NCI-H187 treated with DMSO at 0.1 percent for 48 hours (cell line): ENCODE measurements at regions not wholly inside any gene's neighbourhood (a gene's known extent, or its start where the extent isn't known, plus 50 kb on each side); places are given as distances from the start of the nearest gene placed in this dataset.
"Not testable (repeated sequence)": the region's sequence is repeated elsewhere in the genome, so short reads cannot be mapped to it uniquely, and the experiment has no call there.

Source experiments
- DNase-seq: peaks from one replicate; lab custom pipeline; 2025; lab: John Stamatoyannopoulos, UW

DNA sequence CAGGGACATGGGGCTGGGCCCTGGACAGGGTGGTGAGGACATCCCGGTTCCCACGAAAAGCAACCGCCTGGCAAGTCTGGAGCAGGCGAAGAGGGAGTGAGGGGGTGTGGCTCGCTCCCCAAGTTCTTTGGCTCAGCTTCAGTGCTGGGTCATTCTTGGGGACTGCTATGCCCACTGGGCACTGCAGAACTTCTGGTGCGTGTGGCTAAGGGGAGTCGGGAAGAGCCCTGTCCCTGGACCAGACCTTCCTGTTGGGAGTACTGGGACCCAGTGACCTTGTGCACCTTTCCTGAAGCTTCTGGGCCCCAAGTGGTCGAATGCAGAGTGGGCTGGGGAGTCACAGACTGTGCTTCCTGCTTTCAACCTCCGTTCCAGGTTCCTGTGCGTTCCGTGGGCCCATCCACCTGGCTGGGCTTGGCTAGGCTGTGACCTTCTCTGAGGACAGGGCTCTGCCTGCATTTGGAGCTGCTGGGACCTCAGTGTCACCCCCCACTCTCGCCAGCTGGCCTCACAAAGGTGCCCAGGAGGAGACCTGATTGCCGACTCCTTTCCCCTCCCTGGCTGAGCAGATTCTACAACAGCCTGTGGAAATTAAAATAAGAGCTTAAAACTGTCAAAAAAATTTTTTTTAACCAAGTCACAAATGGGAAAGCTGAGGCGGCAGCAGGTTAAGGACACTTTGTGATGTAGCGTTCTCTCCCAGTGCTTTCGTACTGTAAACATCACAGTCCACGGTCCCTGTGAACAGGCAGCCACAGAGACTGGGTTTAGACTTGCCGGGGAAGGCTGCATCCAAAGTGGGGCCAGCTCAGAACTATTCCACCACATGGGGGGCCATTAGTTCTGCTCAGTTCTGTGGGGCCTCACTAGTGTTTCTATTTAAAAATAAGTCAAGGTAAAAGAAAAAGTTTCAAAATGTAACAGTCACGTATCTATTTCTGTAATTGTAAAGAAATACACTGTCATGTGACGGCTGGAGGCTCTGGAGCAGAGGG is 63.8 kb upstream of the WNT7B start:
- no peak for DNase-seq

DNA sequence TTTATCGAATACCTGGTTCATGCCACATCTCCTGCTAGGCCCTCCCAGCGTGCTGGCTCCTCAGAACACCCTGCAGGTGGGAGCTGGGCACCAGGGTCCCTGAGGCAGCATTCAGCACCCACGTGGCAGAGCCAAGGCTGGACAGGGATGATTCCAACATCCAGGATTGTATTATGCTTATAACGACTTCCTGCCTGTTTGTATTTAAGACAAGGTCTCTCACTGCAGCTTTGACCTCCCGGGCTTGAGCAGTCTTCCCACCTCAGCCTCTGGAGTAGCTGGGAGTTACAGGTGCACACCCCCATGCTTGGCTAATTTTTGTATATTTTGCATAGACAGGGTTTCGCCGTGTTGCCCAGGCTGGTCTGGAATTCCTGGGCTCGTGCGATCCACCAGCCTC is 64.7 kb upstream of the WNT7B start:
- no peak for DNase-seq

DNA sequence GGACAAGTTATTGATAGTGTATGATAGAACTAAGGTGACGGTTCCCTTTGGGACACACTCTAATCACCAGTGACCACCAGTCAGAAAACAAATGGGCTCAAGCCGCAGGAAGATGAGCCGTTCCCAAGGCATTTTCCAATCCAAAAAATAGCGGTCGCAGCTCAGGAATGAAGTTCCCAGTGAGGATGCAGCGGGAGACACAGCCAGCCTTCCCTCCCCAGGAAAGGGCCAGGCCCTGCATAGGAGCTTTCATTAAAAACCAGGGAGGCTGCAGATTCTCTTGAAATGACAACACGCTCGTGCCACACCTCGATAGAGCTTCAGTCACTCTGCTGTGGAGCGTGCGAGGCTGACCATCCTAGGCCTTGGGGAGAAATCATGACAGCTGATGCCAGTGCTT is 65.8 kb upstream of the WNT7B start:
- no peak for DNase-seq

DNA sequence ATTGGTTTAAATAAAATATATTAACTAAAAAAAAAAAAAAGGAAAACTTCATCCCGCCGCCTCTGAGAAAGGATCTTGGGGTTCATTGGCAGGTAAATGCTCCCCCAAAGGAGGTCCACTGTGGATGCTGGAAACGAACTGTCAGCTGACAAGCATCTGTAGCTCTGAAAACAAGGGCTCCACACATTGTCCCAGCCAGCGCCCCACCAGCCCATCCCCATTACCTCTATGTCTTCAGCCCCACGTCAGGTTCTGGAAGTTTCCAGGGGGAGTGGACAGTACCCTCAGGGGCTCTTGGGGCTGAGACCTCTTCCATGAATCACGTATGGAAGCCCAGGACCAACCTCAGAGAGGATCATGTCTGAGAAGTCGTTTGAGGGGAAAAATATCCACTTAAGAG is 66.4 kb upstream of the WNT7B start:
- no peak for DNase-seq

DNA sequence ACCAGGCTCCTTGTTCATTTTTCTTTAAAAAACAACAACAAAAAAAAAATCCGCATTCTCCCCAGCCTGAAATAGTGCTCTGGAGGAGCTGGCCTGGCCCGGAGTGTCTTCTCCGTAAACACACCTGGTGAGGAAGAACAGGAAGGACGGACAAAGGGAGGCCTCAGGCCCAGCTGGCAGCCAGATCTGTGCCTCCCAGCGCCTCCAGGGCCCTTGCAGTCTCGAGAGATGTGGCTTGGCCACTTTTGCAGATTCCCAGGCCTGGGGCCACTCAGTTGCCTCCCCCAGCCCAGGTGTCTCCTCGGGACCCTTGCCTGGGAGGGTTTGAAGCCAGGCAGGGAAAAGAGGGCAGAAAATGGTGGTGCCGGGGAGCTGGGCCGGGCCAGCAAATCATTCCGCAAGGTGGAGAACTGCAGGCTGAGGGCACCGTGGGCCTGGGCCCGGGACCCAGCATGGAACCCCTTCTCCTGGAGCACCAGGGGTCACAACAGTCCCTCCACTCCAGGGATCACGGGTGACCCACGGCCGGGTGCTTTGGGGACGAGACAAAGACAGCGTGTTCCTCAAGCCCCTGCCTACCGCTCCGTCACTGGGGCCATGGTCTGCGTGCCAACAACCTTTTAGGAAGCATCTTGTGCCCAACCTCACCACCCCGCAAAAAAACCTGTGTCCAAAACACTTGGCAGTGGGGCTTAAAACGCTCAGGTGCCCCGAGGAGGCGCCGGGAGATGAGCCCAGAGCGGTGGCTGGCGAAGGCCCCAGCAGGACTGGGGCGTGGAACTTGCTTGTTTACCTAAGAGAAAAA is 67.1 kb upstream of the WNT7B start:
- DNase-seq: no peak

DNA sequence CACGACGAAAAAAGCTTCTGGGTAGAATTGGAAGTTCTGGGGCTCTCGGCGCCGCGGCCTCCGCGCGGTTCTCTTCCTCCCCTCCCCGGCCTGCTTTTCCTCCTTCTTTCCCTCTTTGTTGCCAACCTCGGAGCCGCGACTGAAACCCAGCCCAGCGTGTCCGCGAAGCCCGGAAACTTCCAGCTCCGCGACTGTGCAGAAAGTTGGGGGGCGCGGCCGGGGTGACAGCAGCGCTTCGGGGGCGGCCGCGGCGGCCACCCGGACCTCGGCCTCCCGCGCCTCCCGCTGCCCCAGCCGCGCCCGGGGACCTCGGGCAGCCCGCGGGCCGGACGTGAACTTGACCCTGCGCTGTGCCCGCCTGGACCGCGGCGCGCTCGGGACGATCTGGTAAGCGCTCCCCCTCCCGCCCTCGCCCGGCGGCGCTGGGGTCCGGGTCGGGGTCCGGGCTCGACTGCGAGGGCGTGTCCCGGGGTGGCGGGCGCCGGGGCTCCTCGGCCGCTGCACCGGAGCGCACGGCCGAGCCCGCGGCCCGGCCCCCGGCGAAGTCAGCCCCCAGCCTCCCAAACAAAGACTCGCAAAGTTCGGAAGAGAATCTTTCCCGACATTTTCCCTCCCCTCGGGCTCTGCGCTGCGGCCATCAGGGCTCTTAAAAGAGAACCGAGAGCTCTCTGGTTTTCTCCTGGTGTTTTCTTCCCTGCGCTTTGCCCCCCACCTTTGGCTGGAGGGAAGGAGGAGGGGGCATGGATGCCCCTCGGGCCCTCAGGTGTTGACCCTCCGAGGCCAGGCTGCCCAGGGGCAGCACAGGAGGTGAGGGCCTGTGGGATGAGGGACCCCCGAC is 67.9 kb upstream of the WNT7B start:
- no peak for DNase-seq

DNA sequence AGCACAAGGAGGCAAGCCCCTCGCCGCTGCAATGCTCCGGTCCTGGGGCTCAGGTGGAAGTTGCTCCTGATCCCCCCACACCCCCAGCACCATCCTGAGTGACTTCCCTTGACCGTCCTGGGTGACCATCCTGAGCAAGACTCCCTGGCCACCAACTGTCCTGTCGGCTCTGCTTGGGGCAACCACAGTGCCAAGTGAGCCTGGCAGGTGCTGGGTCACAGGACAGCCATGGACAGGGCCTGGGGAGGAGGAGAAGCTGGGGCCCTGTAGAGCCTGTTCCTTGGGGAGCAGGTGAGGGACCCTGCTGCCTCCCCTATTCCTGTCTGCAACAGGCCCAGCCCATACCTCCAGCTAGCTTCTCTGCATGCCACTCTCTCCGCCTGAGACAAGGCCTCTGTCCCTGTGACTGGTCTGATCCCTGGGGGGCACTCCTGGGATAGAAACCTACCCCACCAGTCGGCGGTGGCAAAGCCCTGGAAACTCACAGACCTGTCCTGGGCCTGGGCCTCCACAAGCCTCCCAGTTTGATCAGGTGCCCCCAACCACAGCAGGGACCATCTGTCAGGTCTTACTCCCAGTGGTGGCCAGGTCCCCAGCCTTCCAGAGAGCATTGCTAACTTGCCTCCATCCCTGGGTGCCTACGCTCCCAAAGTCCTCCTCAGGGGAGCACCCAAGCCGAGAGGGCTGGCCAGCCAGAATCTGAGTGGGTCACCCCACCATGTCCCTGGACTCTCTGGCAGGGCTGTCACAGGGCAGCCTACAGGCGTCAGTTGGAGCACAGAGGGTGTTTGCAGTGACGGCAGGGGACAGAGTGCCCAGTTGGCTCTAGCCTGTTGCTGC is 68.7 kb upstream of the WNT7B start:
- no peak for DNase-seq

DNA sequence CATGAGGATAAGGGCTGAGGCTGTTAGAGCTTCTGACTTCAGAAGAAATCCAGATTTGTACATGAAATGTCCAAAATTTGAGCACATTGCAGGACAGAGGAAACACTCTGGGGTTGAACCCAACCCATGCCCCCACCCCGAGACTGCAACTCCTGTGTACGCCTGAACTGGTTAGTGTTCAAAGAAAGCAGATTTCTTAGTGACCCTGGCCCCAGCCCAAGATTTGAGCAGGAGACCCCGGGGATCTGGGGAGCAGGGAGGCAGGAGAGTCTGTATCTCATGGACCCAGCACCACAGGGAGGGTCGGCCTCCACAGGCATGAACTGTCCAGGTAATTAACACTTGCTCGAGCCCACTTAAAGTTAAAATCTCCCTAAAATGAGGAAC is 69.3 kb upstream of the WNT7B start:
- DNase-seq: no peak

DNA sequence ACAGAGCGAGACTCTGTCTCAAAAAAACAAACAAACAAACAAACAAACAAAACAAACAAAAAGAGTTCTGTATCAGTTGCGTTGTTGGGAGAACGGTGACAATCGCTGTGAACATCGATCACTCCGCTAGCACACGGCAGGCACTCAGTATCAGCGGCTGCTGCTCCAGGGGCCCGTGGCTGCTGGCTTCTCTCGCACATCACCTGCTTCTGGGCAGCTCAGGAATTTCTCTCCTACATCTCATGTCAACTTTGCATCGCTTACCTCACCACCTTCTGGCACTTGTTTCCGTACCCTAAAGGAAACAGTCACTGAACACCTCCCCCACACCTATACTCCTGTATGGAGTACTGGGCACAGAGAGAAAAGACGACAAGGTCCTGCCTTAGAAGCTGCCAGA is 70.3 kb upstream of the WNT7B start:
- no peak for DNase-seq

DNA sequence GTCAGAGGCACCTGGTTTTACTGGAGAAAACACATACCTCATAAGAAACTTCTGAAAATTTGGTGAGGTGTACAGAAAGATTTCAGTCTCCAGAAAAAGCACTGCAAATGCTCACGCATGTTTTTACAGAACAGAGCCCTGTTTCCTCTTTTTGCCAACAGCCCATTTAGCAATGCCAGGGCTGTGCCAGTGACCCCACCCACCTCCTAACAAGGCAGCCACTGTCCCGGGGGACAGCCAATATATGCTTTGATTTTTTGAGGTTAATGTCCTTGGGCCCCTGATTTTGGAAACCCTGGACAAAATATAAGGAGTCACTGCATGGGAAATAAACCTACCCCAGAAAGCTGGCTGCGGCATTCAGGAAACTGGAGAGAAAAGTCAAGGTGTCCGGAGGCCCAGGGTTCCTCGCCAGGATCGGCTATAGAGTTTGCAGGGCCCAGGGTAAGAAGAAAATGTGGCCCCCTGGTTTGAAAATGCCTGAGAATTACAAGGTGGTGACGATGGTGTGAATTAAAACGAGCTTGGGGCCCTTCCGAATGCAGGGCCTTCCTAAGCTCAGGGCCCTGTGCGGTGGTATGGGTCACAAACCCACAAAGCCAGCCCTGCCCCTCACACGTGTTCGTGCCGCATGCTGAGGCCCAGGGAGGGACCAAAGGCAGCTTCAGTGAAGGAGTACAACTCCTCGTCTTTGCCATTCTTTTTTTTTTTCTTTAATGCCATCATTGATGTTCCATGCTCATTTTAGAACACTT is 71.1 kb upstream of the WNT7B start:
- DNase-seq: no peak

DNA sequence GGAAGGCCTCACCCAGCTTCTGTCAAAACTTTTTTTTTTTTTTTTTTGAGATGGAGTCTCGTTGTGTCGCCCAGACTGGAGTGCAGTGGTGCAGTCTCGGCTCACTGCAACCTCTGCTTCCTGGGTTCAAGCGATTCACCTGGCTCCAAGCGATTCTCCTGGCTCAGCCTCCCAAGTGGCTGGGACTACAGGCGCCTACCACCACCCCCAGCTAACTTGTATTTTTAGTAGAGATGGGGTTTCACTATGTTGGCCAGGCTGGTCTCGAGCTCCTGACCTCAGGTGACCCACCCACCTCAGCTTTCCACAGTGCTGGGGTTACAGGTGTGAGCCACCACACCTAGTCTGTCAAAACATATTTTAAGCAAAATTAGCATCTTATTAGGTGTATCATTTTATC is 71.7 kb upstream of the WNT7B start:
- not testable (repeated sequence) for DNase-seq

DNA sequence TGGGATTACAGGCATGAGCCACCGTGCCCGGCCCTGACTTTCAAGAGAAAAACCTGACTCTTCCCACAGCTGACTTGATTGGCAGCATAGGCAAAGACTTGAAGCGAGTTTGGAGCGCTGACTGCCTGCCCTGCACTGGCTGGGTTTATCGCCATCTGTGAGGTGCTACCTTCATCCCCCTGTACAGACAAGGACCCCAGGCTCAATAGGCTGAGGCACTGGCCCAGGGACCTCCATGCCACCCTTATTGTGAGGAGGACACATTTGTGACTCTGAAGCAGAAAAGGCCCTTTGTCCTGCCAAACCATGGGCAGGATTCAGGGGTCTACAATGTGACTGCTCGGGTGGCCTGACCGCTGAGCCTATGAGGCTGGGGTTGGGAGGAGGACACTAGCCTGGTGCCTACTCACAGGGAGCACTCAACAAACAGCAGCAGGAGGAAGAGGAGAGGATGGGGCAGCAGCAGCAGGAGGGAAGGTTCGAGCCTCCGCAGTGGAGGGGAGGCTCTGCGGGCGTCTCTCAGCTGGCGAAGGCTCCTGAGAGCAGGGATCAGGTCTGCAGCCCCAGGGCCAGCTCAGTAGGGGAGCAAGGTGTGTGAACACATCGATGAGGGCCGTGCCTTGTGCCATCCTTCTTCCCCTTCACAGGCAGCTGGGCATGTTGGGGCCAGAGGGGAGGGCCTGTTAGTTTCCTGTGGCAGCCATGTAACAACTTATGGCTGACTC is 72.9 kb upstream of the WNT7B start:
- DNase-seq: no peak

DNA sequence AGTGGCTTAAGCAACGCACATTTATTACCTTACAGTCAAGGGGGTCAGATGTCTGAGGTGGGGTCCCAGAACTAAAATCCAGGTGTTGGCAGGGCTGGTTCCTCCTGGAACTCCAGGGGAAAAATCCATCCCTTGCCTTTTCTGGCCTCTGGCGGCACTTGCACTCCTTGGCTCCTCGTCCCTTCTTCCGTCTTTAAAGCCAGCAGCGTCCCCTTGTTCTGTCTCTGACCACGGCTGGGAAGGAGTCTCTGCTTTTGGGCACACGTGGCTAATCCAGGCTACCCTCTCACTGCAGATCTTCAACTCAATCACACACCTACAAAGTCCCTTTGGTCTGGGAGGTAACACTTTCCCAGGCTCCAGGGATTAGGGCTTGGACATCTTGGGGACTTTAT is 73.5 kb upstream of the WNT7B start:
- no peak for DNase-seq

DNA sequence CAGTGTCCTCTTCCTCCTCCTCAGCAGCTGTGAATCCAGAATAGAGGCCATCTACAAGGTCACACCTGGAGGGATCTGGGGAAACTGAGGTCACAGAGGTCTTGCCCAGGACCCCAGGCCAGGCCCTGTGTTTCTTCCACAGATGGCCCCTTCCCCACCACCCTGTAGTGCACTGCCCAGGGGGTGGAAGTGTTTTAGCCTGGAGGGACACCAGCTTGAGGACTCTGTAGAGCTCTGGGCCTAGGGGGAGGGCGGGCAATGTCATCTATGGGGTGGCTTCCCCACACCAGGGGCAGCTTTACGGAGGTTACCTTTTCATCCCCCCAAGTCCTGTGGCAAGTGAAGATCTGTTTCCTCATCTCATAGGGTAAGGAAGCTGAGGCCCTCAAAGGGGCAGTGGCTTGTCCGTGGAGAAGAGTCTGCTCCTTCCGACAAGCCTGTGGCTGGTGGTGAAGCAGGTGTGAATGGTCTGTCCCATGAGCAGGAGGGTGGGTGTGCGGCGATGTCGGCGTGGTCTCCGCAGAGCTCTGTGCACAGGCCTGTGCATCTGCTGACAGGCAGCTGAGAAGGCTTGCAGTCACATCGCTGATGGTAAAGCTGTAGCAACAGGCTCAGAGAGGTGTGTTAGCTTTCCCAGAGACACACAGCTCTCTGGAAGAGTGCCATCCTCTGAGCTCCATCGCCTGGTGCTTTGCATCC is 74.1 kb upstream of the WNT7B start:
- DNase-seq: no peak

DNA sequence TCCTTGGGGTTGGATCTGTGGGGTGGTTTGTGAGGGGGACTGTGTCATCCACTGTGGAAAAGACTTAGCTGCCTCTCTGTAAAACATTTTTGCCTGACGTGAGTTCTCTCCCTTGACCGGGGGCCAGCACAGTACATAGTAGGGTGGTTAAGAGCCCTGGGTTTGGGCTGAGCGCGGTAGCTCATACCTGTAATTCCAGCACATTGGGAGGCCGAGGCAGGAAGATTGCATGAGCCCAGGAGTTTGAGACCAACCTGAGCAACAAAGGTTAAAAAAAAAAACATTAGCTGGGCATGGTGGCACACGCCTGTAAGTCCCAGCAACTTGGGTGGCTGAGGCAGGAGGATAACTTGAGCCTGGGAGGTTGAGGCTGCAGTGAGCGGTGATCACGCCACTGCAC is 74.7 kb upstream of the WNT7B start:
- DNase-seq: no peak

DNA sequence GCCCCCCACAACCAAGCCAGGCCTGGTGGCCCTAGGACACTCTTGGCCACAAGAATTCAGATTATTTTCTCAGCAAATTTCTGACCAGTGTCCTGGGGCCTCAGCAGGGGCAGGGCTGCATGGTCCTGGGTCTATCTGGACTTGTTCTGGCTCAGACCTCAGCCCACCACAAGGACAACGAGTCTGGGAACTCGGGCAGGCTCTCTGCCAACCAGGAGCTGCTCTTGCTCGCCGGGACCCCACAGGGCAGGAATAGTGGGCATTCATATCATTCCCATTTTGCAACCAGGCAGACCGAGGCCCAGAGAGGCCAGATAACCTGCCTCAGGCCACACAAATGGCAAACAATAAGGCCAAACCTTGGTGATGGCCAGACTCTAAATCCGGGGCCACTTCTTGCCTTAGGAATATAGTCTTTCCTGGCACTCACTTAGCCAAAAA is 75.4 kb upstream of the WNT7B start:
- no peak for DNase-seq

DNA sequence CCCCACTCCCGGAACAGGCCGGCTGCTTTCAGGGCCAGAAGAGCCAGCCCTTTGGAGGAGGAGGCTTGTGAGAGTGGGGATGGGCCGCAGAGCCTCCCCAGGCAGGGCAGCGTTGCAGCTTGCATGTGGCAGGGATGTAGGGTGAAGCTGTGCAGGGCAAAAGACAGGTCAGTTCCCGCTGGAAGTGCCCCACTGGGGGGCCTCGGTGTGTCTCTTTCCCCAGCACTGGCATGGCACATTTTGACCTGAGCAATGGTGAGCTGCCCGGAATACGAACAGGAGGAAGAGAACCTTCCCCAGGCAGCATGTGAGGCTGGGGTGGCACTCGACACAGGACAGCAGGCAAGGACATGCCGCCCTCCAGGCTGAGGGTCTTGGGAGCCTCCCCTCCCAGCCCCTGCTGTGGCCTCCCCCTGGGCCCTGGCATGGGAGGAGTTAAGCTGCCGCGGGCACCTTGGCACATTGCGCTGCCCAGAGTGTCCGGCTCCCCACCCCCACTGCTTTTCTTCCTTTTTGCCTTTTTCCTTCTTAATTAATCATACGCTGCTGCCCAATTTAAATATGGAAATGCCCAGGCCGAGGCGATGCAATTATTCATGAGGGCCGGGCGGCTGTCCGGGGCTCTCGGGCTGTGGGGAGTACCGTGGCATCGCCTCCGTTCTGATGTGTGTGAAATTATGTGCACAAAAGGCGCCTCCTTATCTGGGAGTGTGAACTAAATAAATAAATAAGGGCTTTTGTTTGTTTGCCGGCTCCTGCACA is 76.0 kb upstream of the WNT7B start:
- no peak for DNase-seq

DNA sequence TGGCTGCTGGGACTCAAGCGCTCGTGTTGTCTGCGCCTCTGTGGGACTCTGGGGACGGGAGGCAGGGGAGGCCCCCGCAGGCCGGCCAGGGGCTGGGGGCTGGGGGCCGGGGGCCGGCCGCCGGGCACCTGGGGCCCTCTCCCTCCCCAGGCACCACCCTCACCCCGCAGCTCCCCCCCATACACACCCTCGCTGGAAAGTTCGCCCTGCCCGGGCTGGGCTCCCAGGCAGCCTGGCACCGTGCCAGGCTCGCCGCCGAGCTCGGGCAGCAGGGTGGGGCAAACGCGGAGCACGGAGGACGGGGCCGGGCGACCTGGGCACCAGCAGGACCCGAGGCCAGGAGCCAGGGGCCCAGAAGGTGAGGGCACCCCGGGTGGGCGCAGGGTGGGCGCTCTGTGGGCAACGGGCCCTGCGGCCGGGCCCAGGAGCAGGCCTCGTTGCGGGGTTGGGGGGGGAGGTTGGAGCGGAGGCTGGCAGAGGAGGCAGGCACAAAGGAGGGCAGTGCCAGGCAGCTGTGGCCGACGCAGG is 76.7 kb upstream of the WNT7B start:
- no peak for DNase-seq
